Pancreas (tissue), 10 donors: ENCODE measurements at regions not wholly inside any gene's neighbourhood (a gene's known extent, or its start where the extent isn't known, plus 50 kb on each side); places are given as distances from the start of the nearest gene placed in this dataset.

Experiments
- ATAC-seq, 4 donors: fragments of 200-7000 bp; cut with Tn5 transposase; one replicate each; pipeline versions ENCODE4 v1.8.0 to v1.9.1; 2020; ENCODE audit warnings: mild to moderate bottlenecking in 4 of 4, moderate library complexity in 4 of 4
- DNase-seq, 6 donors: peaks; one replicate each; pipeline ENCODE4 v3.0.0-alpha.2; 2020
- FAIRE-seq: peaks from 2 replicates; lab custom pipeline; 2012; peaks lifted over from hg19 to GRCh38; lab: Jason Lieb, UNC
- H3K27ac ChIP-seq, 4 donors: fragments of 200-600 bp; sonication (generic); 1 replicate in 3 of 4; 2 replicates in 1 of 4; pipeline versions ENCODE4 v1.5.0 to v1.8.0; 2020
- H3K27me3 ChIP-seq, 4 donors: fragments of 200-600 bp; one replicate each; pipeline ENCODE4 v1.8.0; 2021
- H3K36me3 ChIP-seq, 3 donors: fragments of 200-600 bp; sonication (generic) in 1 of 3; one replicate each; pipeline versions ENCODE4 v1.5.0 to v1.8.0; 2020 to 2021
- H3K4me1 ChIP-seq, 3 donors: fragments of 200-600 bp; one replicate each; pipeline ENCODE4 v1.8.0; 2021
- H3K4me3 ChIP-seq, 4 donors: fragments of 200-600 bp; sonication (generic) in 2 of 4; one replicate each; pipeline versions ENCODE4 v1.5.0 to v1.8.0; 2020 to 2021
- H3K9me3 ChIP-seq, 4 donors: fragments of 200-600 bp; one replicate each; pipeline ENCODE4 v1.8.0; 2021
- CTCF ChIP-seq, 4 donors: fragments of 200-600 bp; sonication (generic) in 3 of 4; IDR thresholded peaks; one replicate each; pipeline versions ENCODE4 v1.5.0 to v1.8.0; 2021; ENCODE audit warnings: antibody characterized with exemption in 4 of 4
- WGBS, 2 donors: extraction: QIAGEN DNeasy Blood & Tissue Kit; methylation state at CpG; one replicate each; pipeline ENCODE4 v1.1.7; 2013; 5-methylcytosine and 5-hydroxymethylcytosine counted together
- intact Hi-C, 3 donors: fragments of 100-400 bp; cut with DNase I; formaldehyde crosslinking; loops; one replicate each; pipeline versions ENCODE4 v1.11.1 to v1.14.2; 2022
- donor health status: healthy with polysubstance abuse.
- donor health status: DM: no; HTN: no; CAD: no; lungs with moderate emphysema.
- donor health status: DM: no; HTN: no; CAD: no.
- donor health status: control.
- donor health status: control.
- donor health status: Bipolar disorder and iron deficiency.
- donor health status: DM: yes; HTN: yes; CAD: no.
- donor health status: DM: no; HTN: no; CAD: no.
- donor health status: DM: no; HTN: no; CAD: no.
- donor health status: DM: yes; HTN: yes; CAD: no.

GRCh38 chr2:45337481-45337880 is 273.6 kb downstream of the SRBD1 start:
- intact Hi-C loops: no loop called here
- Histone ChIP-seq H3K36me3 (no peaks in the 10 kb centered on the region), H3K27me3 (no peaks in the 10 kb centered on the region), H3K9me3 (no peaks in the 10 kb centered on the region), H3K4me1 (no peaks in the 10 kb centered on the region), H3K27ac (no peak overlapping the region), H3K4me3 (no peak overlapping the region)
- WGBS, 2 donors: 85 to 88% methylated on average over 3 of the region's 3 CpGs
- no peak for TF ChIP-seq CTCF (IDR thresholded peaks at IDR 0.05)
- FAIRE-seq (no peak), DNase-seq (no peak), ATAC-seq (no peak)

- no peaks in the 10 kb centered on the region for H3K27me3 ChIP-seq
- intact Hi-C loops: no loop called here
- ATAC-seq: no peak
Observed at GRCh38 chr2:45334205-45334604, 276.9 kb downstream of the SRBD1 start.

GRCh38 chr2:45332567-45332966 is 278.5 kb downstream of the SRBD1 start:
- DNase-seq: no peak
- TF ChIP-seq CTCF (IDR thresholded peaks at IDR 0.05): no peak
- no peaks in the 10 kb centered on the region for H3K36me3 ChIP-seq
- peak in 1 of 4 donors; percentile 6 for ATAC-seq
- no peak overlapping the region for H3K4me3 ChIP-seq
- H3K27ac ChIP-seq: peak overlapping the region in 1 of 4 donors; percentile 28
- 56 to 71% methylated on average over 1 of the region's 1 CpG for WGBS, 2 donors
- intact Hi-C loops: no loop called here
- no peaks in the 10 kb centered on the region for H3K27me3 ChIP-seq
- peaks cover 7 to 9% (median 7%) of the 10 kb centered on the region in 3 donors for H3K4me1 ChIP-seq
- H3K9me3 ChIP-seq: no peaks in the 10 kb centered on the region
- no peak for FAIRE-seq

More at GRCh38 chr2:45334205-45334604, 276.9 kb downstream of the SRBD1 start:
- H3K27ac ChIP-seq: no peak overlapping the region
- no peak overlapping the region for H3K4me3 ChIP-seq
- H3K36me3 ChIP-seq: no peaks in the 10 kb centered on the region
- FAIRE-seq: no peak
- 95% methylated on average over 17 of the region's 17 CpGs for WGBS, 2 donors
- TF ChIP-seq CTCF (IDR thresholded peaks at IDR 0.05): no peak
- DNase-seq: no peak
- H3K9me3 ChIP-seq: no peaks in the 10 kb centered on the region
- H3K4me1 ChIP-seq: peaks cover 7 to 9% (median 7%) of the 10 kb centered on the region in 3 donors

GRCh38 chr2:45332094-45332493 is 279.0 kb downstream of the SRBD1 start:
- no peaks in the 10 kb centered on the region for H3K27me3 ChIP-seq
- DNase-seq: no peak
- no peak for ATAC-seq
- H3K36me3 ChIP-seq: no peaks in the 10 kb centered on the region
- no peaks in the 10 kb centered on the region for H3K9me3 ChIP-seq
- H3K4me1 ChIP-seq: peaks cover 7 to 9% (median 7%) of the 10 kb centered on the region in 3 donors
- FAIRE-seq: no peak
- intact Hi-C loops: no loop called here
- H3K27ac ChIP-seq: peak overlapping the region in 1 of 4 donors; percentile 28
- H3K4me3 ChIP-seq: no peak overlapping the region
- no peak for TF ChIP-seq CTCF (IDR thresholded peaks at IDR 0.05)

- no peak for TF ChIP-seq CTCF (IDR thresholded peaks at IDR 0.05)
- intact Hi-C loops: no loop called here
- Histone ChIP-seq H3K36me3 (no peaks in the 10 kb centered on the region), H3K27me3 (no peaks in the 10 kb centered on the region), H3K9me3 (no peaks in the 10 kb centered on the region), H3K4me3 (no peak overlapping the region), H3K4me1 (peaks cover 7 to 9% (median 7%) of the 10 kb centered on the region in 3 donors), H3K27ac (no peak overlapping the region)
- FAIRE-seq (no peak), DNase-seq (no peak), ATAC-seq (peak in 3 of 4 donors; percentile 5 to 24 (median 16))
- WGBS, 2 donors: 25 to 32% methylated on average over 7 of the region's 7 CpGs
Observed at GRCh38 chr2:45331410-45331786, 279.7 kb downstream of the SRBD1 start.
